GM21737 (cell line): ENCODE measurements at regions not wholly inside any gene's neighbourhood (a gene's known extent, or its start where the extent isn't known, plus 50 kb on each side); places are given as distances from the start of the nearest gene placed in this dataset.
"Not testable (repeated sequence)": the region's sequence is repeated elsewhere in the genome, so short reads cannot be mapped to it uniquely, and the experiment has no call there.

ENCODE experiments used
- ATAC-seq: cut with Tn5 transposase; IDR thresholded peaks from one replicate; pipeline ENCODE4 v1.9.1; 2021; ENCODE audit warnings: mild to moderate bottlenecking, moderate library complexity; ENCODE audit not compliant: unreplicated experiment

GRCh38 chr7:81484261-81484660 lies 285.6 kb downstream of the HGF start:
- ATAC-seq = no peak

GRCh38 chr7:81482600-81483186 lies 287.2 kb downstream of the HGF start:
- ATAC-seq = peak; percentile 55

GRCh38 chr7:81478664-81479063 lies 291.2 kb downstream of the HGF start:
- ATAC-seq = no peak

- not testable (repeated sequence) for ATAC-seq
Measured at GRCh38 chr7:81478201-81478600, 291.6 kb downstream of the HGF start.

GRCh38 chr7:81473236-81473635 lies 296.6 kb downstream of the HGF start:
- ATAC-seq = no peak

- ATAC-seq = no peak
Measured at GRCh38 chr7:81470724-81471379, 299.0 kb downstream of the HGF start.

GRCh38 chr7:81469869-81470723 lies 299.8 kb downstream of the HGF start:
- no peak for ATAC-seq

- no peak for ATAC-seq
Measured at GRCh38 chr7:81469153-81469868, 300.5 kb downstream of the HGF start.

GRCh38 chr7:81468526-81468925 lies 301.3 kb downstream of the HGF start:
- no peak for ATAC-seq

- ATAC-seq = no peak
Measured at GRCh38 chr7:81467964-81468363, 301.9 kb downstream of the HGF start.

GRCh38 chr7:81462672-81463071 lies 307.2 kb downstream of the HGF start:
- ATAC-seq = no peak

GRCh38 chr7:81460250-81461045 lies 309.4 kb downstream of the HGF start:
- no peak for ATAC-seq

- ATAC-seq = no peak
Measured at GRCh38 chr7:81459485-81459884, 310.4 kb downstream of the HGF start.

- ATAC-seq = no peak
Measured at GRCh38 chr7:81457852-81458522, 311.9 kb downstream of the HGF start.

GRCh38 chr7:81453770-81454169 lies 316.1 kb downstream of the HGF start:
- not testable (repeated sequence) for ATAC-seq

- no peak for ATAC-seq
Measured at GRCh38 chr7:81449105-81449504, 320.7 kb downstream of the HGF start.

GRCh38 chr7:81447351-81447952 lies 322.4 kb downstream of the HGF start:
- ATAC-seq = no peak

GRCh38 chr7:81446212-81446611 lies 323.6 kb downstream of the HGF start:
- ATAC-seq = no peak

GRCh38 chr7:81445462-81445861 lies 324.4 kb downstream of the HGF start:
- no peak for ATAC-seq

GRCh38 chr7:81441750-81442149 lies 328.1 kb downstream of the HGF start:
- ATAC-seq = no peak
